Mucosa of stomach (tissue), 1 donor: ENCODE measurements at regions not wholly inside any gene's neighbourhood (a gene's known extent, or its start where the extent isn't known, plus 50 kb on each side); places are given as distances from the start of the nearest gene placed in this dataset.
"Not testable (repeated sequence)": the region's sequence is repeated elsewhere in the genome, so short reads cannot be mapped to it uniquely, and the experiment has no call there.

Experiments
- H3K27me3 ChIP-seq: one replicate; pipeline ENCODE4 v1.7.0; 2013; ENCODE audit warnings: mild to moderate bottlenecking, low read length; ENCODE audit not compliant: control insufficient read depth, insufficient read depth
- H3K36me3 ChIP-seq: one replicate; pipeline ENCODE4 v1.7.0; 2013; ENCODE audit warnings: low read length; ENCODE audit not compliant: control insufficient read depth, insufficient read depth
- H3K4me1 ChIP-seq: one replicate; pipeline ENCODE4 v1.7.0; 2013; ENCODE audit warnings: mild to moderate bottlenecking, low read length; ENCODE audit not compliant: control insufficient read depth, insufficient read depth
- H3K4me3 ChIP-seq: one replicate; pipeline ENCODE4 v1.7.0; 2013; ENCODE audit warnings: low read length
- H3K9ac ChIP-seq: one replicate; pipeline ENCODE4 v1.7.0; 2013; ENCODE audit warnings: mild to moderate bottlenecking, low read length, moderate library complexity
- H3K9me3 ChIP-seq: one replicate; pipeline ENCODE4 v1.7.0; 2013; ENCODE audit warnings: mild to moderate bottlenecking, low read length, moderate library complexity; ENCODE audit not compliant: control insufficient read depth
- donor health status: Pancreatic carcinoma.

GRCh38 chr6:21791056-21791455, 197.5 kb downstream of the SOX4 start:
- Histone ChIP-seq H3K9me3 (no peaks in the 10 kb centered on the region), H3K27me3 (no peaks in the 10 kb centered on the region), H3K36me3 (no peaks in the 10 kb centered on the region), H3K4me1 (no peaks in the 10 kb centered on the region), H3K9ac (no peak overlapping the region), H3K4me3 (no peak overlapping the region)

- Histone ChIP-seq H3K9me3 (no peaks in the 10 kb centered on the region), H3K9ac (no peak overlapping the region), H3K4me1 (no peaks in the 10 kb centered on the region), H3K4me3 (no peak overlapping the region), H3K36me3 (no peaks in the 10 kb centered on the region), H3K27me3 (no peaks in the 10 kb centered on the region)
These were observed 198.0 kb downstream of the SOX4 start for GRCh38 chr6:21791581-21791980.

- no peaks in the 10 kb centered on the region for H3K4me1 ChIP-seq
- no peak overlapping the region for H3K4me3 ChIP-seq
- no peaks in the 10 kb centered on the region for H3K36me3 ChIP-seq
- H3K9me3 ChIP-seq: no peaks in the 10 kb centered on the region
- H3K9ac ChIP-seq: no peak overlapping the region
- no peaks in the 10 kb centered on the region for H3K27me3 ChIP-seq
These were observed 198.6 kb downstream of the SOX4 start for GRCh38 chr6:21792177-21792576.

- not testable (repeated sequence) for H3K4me1 ChIP-seq, H3K36me3 ChIP-seq
These were observed 203.4 kb downstream of the SOX4 start for GRCh38 chr6:21796979-21797378.

GRCh38 chr6:21798468-21798867, 204.9 kb downstream of the SOX4 start:
- Histone ChIP-seq H3K4me3 (no peak overlapping the region), H3K4me1 (no peaks in the 10 kb centered on the region), H3K9me3 (no peaks in the 10 kb centered on the region), H3K36me3 (no peaks in the 10 kb centered on the region), H3K9ac (no peak overlapping the region), H3K27me3 (no peaks in the 10 kb centered on the region)

More at GRCh38 chr6:21796979-21797378, 203.4 kb downstream of the SOX4 start:
- not testable (repeated sequence) for H3K9ac ChIP-seq, H3K9me3 ChIP-seq, H3K4me3 ChIP-seq, H3K27me3 ChIP-seq

- no peaks in the 10 kb centered on the region for H3K9me3 ChIP-seq
- H3K4me1 ChIP-seq: no peaks in the 10 kb centered on the region
- no peaks in the 10 kb centered on the region for H3K36me3 ChIP-seq
- H3K27me3 ChIP-seq: no peaks in the 10 kb centered on the region
- H3K4me3 ChIP-seq: no peak overlapping the region
- no peak overlapping the region for H3K9ac ChIP-seq
These were observed 206.8 kb downstream of the SOX4 start for GRCh38 chr6:21800330-21800729.

GRCh38 chr6:21800948-21801438, 207.4 kb downstream of the SOX4 start:
- Histone ChIP-seq H3K9ac (no peak overlapping the region), H3K36me3 (no peaks in the 10 kb centered on the region), H3K9me3 (no peaks in the 10 kb centered on the region), H3K4me1 (no peaks in the 10 kb centered on the region), H3K4me3 (no peak overlapping the region), H3K27me3 (no peaks in the 10 kb centered on the region)

GRCh38 chr6:21801446-21802174, 208.1 kb downstream of the SOX4 start:
- no peaks in the 10 kb centered on the region for H3K36me3 ChIP-seq
- no peak overlapping the region for H3K4me3 ChIP-seq
- no peaks in the 10 kb centered on the region for H3K9me3 ChIP-seq
- no peaks in the 10 kb centered on the region for H3K4me1 ChIP-seq
- no peak overlapping the region for H3K9ac ChIP-seq
- H3K27me3 ChIP-seq: no peaks in the 10 kb centered on the region

- no peaks in the 10 kb centered on the region for H3K36me3 ChIP-seq
- H3K4me1 ChIP-seq: no peaks in the 10 kb centered on the region
- no peak overlapping the region for H3K4me3 ChIP-seq
- no peak overlapping the region for H3K9ac ChIP-seq
- H3K9me3 ChIP-seq: no peaks in the 10 kb centered on the region
- no peaks in the 10 kb centered on the region for H3K27me3 ChIP-seq
These were observed 208.7 kb downstream of the SOX4 start for GRCh38 chr6:21802175-21802822.

- H3K4me3 ChIP-seq: no peak overlapping the region
- no peaks in the 10 kb centered on the region for H3K36me3 ChIP-seq
- no peaks in the 10 kb centered on the region for H3K9me3 ChIP-seq
- H3K4me1 ChIP-seq: no peaks in the 10 kb centered on the region
- no peak overlapping the region for H3K9ac ChIP-seq
- H3K27me3 ChIP-seq: no peaks in the 10 kb centered on the region
These were observed 211.5 kb downstream of the SOX4 start for GRCh38 chr6:21804941-21805610.

GRCh38 chr6:21807299-21808044, 213.9 kb downstream of the SOX4 start:
- H3K4me1 ChIP-seq: no peaks in the 10 kb centered on the region
- no peaks in the 10 kb centered on the region for H3K36me3 ChIP-seq
- H3K9ac ChIP-seq: no peak overlapping the region
- no peaks in the 10 kb centered on the region for H3K27me3 ChIP-seq
- no peaks in the 10 kb centered on the region for H3K9me3 ChIP-seq
- H3K4me3 ChIP-seq: no peak overlapping the region
